Lower lobe of right lung (tissue), 2 donors: ENCODE measurements at regions not wholly inside any gene's neighbourhood (a gene's known extent, or its start where the extent isn't known, plus 50 kb on each side); places are given as distances from the start of the nearest gene placed in this dataset.

Source experiments
- ATAC-seq, 2 donors: fragments of 200-7000 bp; cut with Tn5 transposase; one replicate each; pipeline ENCODE4 v1.9.1; 2020 to 2022; ENCODE audit warnings: mild to moderate bottlenecking in 2 of 2, moderate library complexity in 2 of 2
- DNase-seq: peaks from one replicate; pipeline ENCODE4 v3.0.0-alpha.2; 2020
- H3K27ac ChIP-seq: fragments of 200-600 bp; one replicate; pipeline ENCODE4 v1.8.0; 2022
- H3K27me3 ChIP-seq: fragments of 200-600 bp; one replicate; pipeline ENCODE4 v1.8.0; 2022; ENCODE audit warnings: low read depth
- H3K36me3 ChIP-seq: fragments of 200-600 bp; one replicate; pipeline ENCODE4 v1.8.0; 2022; ENCODE audit warnings: mild to moderate bottlenecking
- H3K4me1 ChIP-seq: fragments of 200-600 bp; one replicate; pipeline ENCODE4 v1.8.0; 2022
- H3K4me3 ChIP-seq: fragments of 200-600 bp; one replicate; pipeline ENCODE4 v1.8.0; 2022; ENCODE audit warnings: mild to moderate bottlenecking
- H3K9me3 ChIP-seq: fragments of 200-600 bp; one replicate; pipeline ENCODE4 v1.8.0; 2022
- intact Hi-C: fragments of 100-400 bp; cut with DNase I; formaldehyde crosslinking; loops from one replicate; pipeline ENCODE4 v1.11.0; 2022
- TF ChIP-seq, protein P1 (sequence below): fragments of 200-600 bp; IDR thresholded peaks from one replicate; pipeline ENCODE4 v1.8.0; 2022; ENCODE audit warnings: antibody characterized with exemption, mild to moderate bottlenecking
- donor health status: DM: no; HTN: yes; CAD: no; lungs with severe emphysema.

GRCh38 chr14:85943192-85943591, 413.2 kb downstream of the FLRT2 start:
- no peaks in the 10 kb centered on the region for H3K27me3 ChIP-seq
- H3K4me3 ChIP-seq = no peak overlapping the region
- no peaks in the 10 kb centered on the region for H3K4me1 ChIP-seq
- DNase-seq (no peak), ATAC-seq (no peak)
- intact Hi-C loops = no loop called here
- no peaks in the 10 kb centered on the region for H3K9me3 ChIP-seq
- no peak overlapping the region for H3K27ac ChIP-seq
- H3K36me3 ChIP-seq = no peaks in the 10 kb centered on the region
- TF ChIP-seq, protein P1, sequence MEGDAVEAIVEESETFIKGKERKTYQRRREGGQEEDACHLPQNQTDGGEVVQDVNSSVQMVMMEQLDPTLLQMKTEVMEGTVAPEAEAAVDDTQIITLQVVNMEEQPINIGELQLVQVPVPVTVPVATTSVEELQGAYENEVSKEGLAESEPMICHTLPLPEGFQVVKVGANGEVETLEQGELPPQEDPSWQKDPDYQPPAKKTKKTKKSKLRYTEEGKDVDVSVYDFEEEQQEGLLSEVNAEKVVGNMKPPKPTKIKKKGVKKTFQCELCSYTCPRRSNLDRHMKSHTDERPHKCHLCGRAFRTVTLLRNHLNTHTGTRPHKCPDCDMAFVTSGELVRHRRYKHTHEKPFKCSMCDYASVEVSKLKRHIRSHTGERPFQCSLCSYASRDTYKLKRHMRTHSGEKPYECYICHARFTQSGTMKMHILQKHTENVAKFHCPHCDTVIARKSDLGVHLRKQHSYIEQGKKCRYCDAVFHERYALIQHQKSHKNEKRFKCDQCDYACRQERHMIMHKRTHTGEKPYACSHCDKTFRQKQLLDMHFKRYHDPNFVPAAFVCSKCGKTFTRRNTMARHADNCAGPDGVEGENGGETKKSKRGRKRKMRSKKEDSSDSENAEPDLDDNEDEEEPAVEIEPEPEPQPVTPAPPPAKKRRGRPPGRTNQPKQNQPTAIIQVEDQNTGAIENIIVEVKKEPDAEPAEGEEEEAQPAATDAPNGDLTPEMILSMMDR = no peak

DNA sequence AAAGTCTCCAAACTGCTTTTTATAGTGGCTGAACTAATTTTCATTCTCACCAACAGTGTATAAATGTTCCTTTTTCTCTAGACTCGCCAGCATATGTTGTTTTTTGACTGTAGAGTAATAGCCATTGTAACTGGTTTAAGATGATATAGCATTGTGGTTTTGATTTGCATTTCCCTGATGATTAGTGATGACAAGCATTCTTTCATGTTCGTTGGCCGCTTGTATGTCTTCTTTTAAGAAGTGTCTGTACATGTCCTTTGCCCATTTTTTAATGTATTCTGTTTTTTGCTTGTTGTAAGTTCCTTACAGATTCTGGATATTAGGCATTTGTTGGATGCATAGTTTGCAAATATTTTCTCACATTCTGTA, 404.9 kb downstream of the FLRT2 start:
- ATAC-seq = peak in 1 of 2 donors; percentile 43
- H3K27ac ChIP-seq = peak overlapping the region; percentile 66

DNA sequence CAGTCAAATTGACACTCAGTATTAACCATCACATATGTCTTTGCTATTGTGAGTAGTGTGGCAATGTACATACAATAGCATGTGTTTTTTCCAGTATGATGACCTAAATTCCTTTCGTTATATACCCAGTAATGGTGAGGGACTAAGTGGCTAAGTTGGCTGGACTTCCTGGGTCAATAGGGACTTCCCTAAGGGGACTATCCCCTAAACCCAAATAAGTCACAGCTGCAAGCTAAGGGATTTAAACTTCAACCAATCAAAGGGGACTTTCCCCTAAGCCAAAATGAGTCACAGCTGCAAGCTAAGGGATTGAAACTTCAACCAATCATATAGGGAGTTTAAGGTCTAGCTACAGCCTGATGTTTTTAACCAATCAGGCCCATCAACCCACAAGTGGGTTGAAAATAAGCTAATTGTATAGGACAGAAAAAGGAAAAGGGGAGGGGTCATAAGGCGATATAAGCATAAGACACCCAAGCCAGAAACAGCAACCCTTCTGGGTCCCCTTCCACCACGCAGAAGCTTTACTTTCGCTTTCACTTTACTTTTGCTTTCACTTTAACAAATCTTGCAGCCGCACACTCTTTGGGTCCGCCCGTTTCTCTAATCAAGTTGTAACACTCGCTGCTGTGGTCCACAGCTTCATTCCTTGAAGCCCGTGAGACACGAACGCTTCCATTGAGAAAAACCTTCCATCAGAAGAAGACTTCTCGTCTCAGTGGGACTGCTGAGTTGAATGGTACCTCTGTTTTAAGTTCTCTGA, 404.4 kb downstream of the FLRT2 start:
- Histone ChIP-seq H3K9me3 (no peaks in the 10 kb centered on the region), H3K4me1 (no peaks in the 10 kb centered on the region), H3K27me3 (no peaks in the 10 kb centered on the region), H3K4me3 (peak overlapping the region; percentile 53), H3K36me3 (no peaks in the 10 kb centered on the region), H3K27ac (peak overlapping the region; percentile 66)
- DNase-seq (peak; percentile 47), ATAC-seq (peak; percentile 70 to 78)
- intact Hi-C loops = no loop called here
- TF ChIP-seq, protein P1 = no peak

More for the DNA sequence above, 404.9 kb downstream of the FLRT2 start:
- Histone ChIP-seq H3K4me1 (no peaks in the 10 kb centered on the region), H3K4me3 (peak overlapping the region; percentile 53), H3K36me3 (no peaks in the 10 kb centered on the region), H3K9me3 (no peaks in the 10 kb centered on the region), H3K27me3 (no peaks in the 10 kb centered on the region)
- DNase-seq = no peak
- intact Hi-C loops = no loop called here
- TF ChIP-seq, protein P1 = no peak

GRCh38 chr14:85921241-85921640, 391.3 kb downstream of the FLRT2 start:
- intact Hi-C loops = no loop called here
- TF ChIP-seq, protein P1 = no peak
- Histone ChIP-seq H3K27ac (no peak overlapping the region), H3K36me3 (no peaks in the 10 kb centered on the region), H3K27me3 (no peaks in the 10 kb centered on the region), H3K9me3 (no peaks in the 10 kb centered on the region), H3K4me3 (no peak overlapping the region), H3K4me1 (no peaks in the 10 kb centered on the region)
- ATAC-seq (no peak), DNase-seq (no peak)

DNA sequence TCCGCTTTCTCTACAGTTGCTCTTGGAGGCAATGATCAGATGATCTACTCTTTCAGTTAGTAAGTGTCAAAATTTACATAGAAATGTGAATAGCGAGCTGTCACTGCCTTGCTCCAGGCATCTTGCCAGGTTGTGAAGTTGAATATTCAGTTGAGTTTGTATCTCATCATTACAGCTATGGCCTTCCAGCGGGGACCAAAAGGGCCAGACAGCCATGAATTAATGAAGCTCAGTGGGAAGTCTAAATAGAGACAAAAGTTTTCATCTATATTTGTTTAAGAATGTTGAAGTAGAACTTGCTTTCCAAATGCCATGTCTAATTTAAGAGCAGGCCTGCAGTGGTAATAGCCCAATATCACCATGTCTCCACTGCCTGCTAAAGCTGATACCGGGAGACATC, 387.8 kb downstream of the FLRT2 start:
- Histone ChIP-seq H3K27me3 (no peaks in the 10 kb centered on the region), H3K4me1 (no peaks in the 10 kb centered on the region), H3K4me3 (no peak overlapping the region), H3K9me3 (no peaks in the 10 kb centered on the region), H3K36me3 (no peaks in the 10 kb centered on the region), H3K27ac (no peak overlapping the region)
- TF ChIP-seq, protein P1 = no peak
- DNase-seq = no peak
- no peak for ATAC-seq
- intact Hi-C loops = no loop called here
